Neural progenitor cell (in vitro differentiated cells): ENCODE measurements at regions not wholly inside any gene's neighbourhood (a gene's known extent, or its start where the extent isn't known, plus 50 kb on each side); places are given as distances from the start of the nearest gene placed in this dataset.

Experiments used
- CTCF ChIP-seq: fragments of 200-600 bp; sonication (generic); IDR thresholded peaks from 2 replicates; pipeline ENCODE4 v1.5.1; 2017; ENCODE audit warnings: antibody characterized with exemption, mild to moderate bottlenecking
- EZH2 ChIP-seq: fragments of 200-600 bp; sonication (generic); IDR thresholded peaks from 2 replicates; pipeline ENCODE4 v1.6.1; 2017; ENCODE audit warnings: antibody characterized with exemption, mild to moderate bottlenecking, moderate library complexity
- EZH2phosphoT487 ChIP-seq: fragments of 200-600 bp; sonication (generic); IDR thresholded peaks from 2 replicates; pipeline ENCODE4 v1.6.1; 2017; ENCODE audit warnings: antibody characterized with exemption

GRCh38 chr14:76312821-76313220 is 63.1 kb upstream of the ESRRB start:
- TF ChIP-seq CTCF (no peak), EZH2 (no peak), EZH2phosphoT487 (no peak)
